ENCODE measurements at regions not wholly inside any gene's neighbourhood (a gene's known extent, or its start where the extent isn't known, plus 50 kb on each side); places are given as distances from the start of the nearest gene placed in this dataset.

DNA sequence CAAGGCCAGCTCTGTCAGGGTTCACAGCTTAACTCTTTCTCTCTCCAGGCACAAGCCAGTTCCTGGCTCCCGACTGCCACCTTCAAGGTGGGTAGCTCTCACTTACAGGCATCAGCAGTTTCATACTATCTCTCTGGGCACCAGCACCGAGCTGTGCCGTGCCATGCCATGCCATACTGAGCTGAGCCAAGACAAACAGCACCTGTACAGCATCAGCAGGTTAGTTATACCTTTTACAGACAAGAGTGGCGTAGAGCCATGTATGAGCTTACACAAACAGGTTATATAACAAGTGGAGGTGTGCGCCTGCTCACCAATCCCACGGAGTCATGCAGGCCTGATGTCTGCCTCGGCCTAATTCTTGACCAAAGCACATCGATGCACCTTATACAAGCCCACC is 1098.7 kb downstream of the AACS start:
- H3K27ac Mint-ChIP-seq: no peak overlapping the region
- H3K9me3 Mint-ChIP-seq: peaks cover 8% of the 10 kb centered on the region
- no peaks in the 10 kb centered on the region for H3K36me3 Mint-ChIP-seq (ENCODE audit: low read depth)
- no peaks in the 10 kb centered on the region for H3K4me1 Mint-ChIP-seq
- POLR2A ChIA-PET: no interaction called here
- ATAC-seq (ENCODE audit: low read depth) (no peak), DNase-seq (no peak)
- intact Hi-C loops (cut with micrococcal nuclease): no loop called here
- H3K4me3 Mint-ChIP-seq: no peak overlapping the region
- H3K27me3 Mint-ChIP-seq: no peaks in the 10 kb centered on the region
- TF ChIP-seq, protein P1, sequence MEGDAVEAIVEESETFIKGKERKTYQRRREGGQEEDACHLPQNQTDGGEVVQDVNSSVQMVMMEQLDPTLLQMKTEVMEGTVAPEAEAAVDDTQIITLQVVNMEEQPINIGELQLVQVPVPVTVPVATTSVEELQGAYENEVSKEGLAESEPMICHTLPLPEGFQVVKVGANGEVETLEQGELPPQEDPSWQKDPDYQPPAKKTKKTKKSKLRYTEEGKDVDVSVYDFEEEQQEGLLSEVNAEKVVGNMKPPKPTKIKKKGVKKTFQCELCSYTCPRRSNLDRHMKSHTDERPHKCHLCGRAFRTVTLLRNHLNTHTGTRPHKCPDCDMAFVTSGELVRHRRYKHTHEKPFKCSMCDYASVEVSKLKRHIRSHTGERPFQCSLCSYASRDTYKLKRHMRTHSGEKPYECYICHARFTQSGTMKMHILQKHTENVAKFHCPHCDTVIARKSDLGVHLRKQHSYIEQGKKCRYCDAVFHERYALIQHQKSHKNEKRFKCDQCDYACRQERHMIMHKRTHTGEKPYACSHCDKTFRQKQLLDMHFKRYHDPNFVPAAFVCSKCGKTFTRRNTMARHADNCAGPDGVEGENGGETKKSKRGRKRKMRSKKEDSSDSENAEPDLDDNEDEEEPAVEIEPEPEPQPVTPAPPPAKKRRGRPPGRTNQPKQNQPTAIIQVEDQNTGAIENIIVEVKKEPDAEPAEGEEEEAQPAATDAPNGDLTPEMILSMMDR (IDR thresholded peaks at IDR 0.05): no peak
- CTCF ChIA-PET: no interaction called here

DNA sequence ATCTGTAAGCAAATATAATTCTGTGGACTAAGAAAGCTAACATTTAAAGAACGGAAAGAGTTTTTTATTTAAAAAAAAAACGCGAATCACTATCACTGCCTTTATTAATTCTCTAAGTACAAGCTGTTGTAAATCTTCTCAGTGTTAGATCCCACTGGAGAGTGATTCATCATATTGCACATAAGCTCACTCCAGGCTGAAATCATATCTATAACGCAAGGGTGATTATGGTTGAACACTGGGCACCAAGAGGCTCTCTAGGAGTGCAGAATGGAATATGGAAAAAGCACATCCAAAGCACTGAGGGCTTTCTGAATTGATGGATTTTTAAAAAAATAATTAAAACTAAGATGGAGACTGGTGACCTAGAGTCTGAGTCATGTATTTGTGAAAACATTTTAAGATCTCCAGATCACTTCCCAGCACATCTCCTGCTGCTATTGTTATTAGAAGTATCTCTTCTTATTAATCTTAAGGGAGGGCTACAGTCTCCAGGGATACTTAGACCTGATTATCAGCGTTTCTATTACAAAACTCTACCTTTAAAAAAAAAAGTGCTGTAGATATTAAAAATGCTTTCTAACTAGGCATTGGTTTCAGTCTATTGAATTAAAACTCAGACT is 1106.8 kb downstream of the AACS start:
- H3K27me3 Mint-ChIP-seq: no peaks in the 10 kb centered on the region

DNA sequence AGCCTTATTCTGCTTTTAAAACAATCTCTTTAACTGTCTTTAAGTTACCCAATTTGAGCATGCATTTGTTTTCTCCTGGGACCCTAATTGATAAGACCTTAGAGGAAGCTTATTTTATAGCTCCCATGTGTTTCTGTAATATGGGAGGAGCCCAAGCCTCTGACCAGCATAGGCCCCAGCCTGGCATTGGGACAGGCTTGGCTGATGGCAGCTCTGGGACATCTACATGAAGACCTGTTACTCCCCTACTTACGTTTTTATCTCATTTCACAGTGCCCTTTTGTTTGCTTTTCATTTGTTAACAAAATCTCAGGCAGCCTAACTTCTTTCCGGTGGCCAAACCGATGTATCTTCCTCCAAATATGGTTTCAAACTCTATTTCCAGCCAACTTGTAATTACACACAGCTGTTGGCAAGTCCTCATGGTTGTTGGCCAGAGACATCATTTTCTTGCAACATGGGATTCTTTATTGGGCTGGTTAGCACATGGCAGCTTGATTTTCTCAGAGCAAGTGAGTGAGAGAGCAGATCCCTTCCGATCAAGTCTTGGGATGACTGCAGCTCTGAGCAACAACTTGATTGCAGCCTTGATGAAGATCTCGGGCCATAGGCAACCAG is 1117.5 kb downstream of the AACS start:
- DNase-seq: no peak
- H3K27me3 Mint-ChIP-seq: no peaks in the 10 kb centered on the region
- H3K4me1 Mint-ChIP-seq: no peaks in the 10 kb centered on the region
- no peak overlapping the region for H3K4me3 Mint-ChIP-seq
- no peak for ATAC-seq (ENCODE audit: low read depth)
- no peak overlapping the region for H3K27ac Mint-ChIP-seq
- intact Hi-C loops (cut with micrococcal nuclease): no loop called here
- CTCF ChIA-PET: no interaction called here
- TF ChIP-seq, protein P1 (IDR thresholded peaks at IDR 0.05): no peak
- H3K36me3 Mint-ChIP-seq (ENCODE audit: low read depth): no peaks in the 10 kb centered on the region
- POLR2A ChIA-PET: no interaction called here
- H3K9me3 Mint-ChIP-seq: peaks cover 4% of the 10 kb centered on the region

More for the DNA sequence above, 1106.8 kb downstream of the AACS start:
- no peak overlapping the region for H3K4me3 Mint-ChIP-seq
- intact Hi-C loops (cut with micrococcal nuclease): no loop called here
- POLR2A ChIA-PET: no interaction called here
- no peak for DNase-seq
- no peak for ATAC-seq (ENCODE audit: low read depth)
- CTCF ChIA-PET: no interaction called here
- no peaks in the 10 kb centered on the region for H3K4me1 Mint-ChIP-seq
- H3K36me3 Mint-ChIP-seq (ENCODE audit: low read depth): no peaks in the 10 kb centered on the region
- peaks cover 2% of the 10 kb centered on the region for H3K9me3 Mint-ChIP-seq
- no peak overlapping the region for H3K27ac Mint-ChIP-seq
- TF ChIP-seq, protein P1 (IDR thresholded peaks at IDR 0.05): no peak

DNA sequence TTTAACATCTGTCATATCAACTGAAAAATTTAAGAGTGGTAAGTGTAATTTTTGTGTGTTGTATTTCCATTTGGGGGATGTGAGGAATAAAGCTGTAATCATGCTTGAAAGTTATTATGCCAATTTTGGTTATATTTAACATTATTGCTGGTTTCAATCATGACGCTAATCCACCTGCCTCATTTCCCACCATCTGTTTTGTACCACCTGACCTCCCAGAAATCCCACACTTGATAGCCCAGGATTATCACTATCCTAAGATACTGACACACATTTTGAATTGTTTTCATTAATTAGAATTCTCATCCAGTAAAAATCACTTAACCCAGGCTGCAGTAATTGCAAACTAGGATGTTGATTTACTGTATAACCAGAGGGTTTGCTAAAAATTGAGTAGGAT is 1119.8 kb downstream of the AACS start:
- Mint-ChIP-seq H3K4me1 (no peaks in the 10 kb centered on the region), H3K9me3 (peaks cover 4% of the 10 kb centered on the region), H3K27me3 (no peaks in the 10 kb centered on the region), H3K4me3 (no peak overlapping the region), H3K36me3 (ENCODE audit: low read depth) (no peaks in the 10 kb centered on the region), H3K27ac (no peak overlapping the region)
- no peak for ATAC-seq (ENCODE audit: low read depth)
- TF ChIP-seq, protein P1 (IDR thresholded peaks at IDR 0.05): no peak
- ChIA-PET CTCF (no interaction called here), POLR2A (no interaction called here)
- intact Hi-C loops (cut with micrococcal nuclease): no loop called here
- DNase-seq: no peak

DNA sequence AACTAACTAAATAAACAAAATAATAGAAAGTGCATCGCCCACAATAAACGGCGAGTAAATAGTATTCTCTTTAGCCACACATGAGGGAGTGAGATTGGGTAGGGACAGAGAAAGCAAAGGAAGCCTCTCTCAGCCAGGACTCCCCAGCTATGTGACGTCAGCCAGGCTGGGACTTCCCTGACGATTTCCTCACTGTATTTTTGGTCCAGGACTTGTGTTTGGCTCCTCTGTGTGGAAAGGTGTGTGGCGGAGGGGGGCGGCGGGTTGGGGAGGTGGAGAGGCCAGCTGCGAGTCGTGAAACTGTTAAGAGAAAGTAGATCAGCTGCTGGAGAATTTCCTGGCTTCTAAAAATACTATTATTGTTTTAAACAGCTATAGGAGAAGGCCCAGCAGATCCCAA is 1124.6 kb downstream of the AACS start:
- DNase-seq: no peak
- intact Hi-C loops (cut with micrococcal nuclease): no loop called here
- no peak overlapping the region for H3K27ac Mint-ChIP-seq
- H3K9me3 Mint-ChIP-seq: no peaks in the 10 kb centered on the region
- ChIA-PET CTCF (no interaction called here), POLR2A (no interaction called here)
- no peak overlapping the region for H3K4me3 Mint-ChIP-seq
- no peak for ATAC-seq (ENCODE audit: low read depth)
- no peaks in the 10 kb centered on the region for H3K36me3 Mint-ChIP-seq (ENCODE audit: low read depth)
- H3K4me1 Mint-ChIP-seq: peaks cover 3% of the 10 kb centered on the region
- TF ChIP-seq, protein P1 (IDR thresholded peaks at IDR 0.05): no peak
- peaks cover 2% of the 10 kb centered on the region for H3K27me3 Mint-ChIP-seq

Measured in activated B cell treated with CpG ODN at 0.5 μM for 24 hours (primary cell).